ENCODE measurements at regions not wholly inside any gene's neighbourhood (a gene's known extent, or its start where the extent isn't known, plus 50 kb on each side); places are given as distances from the start of the nearest gene placed in this dataset.

- TF ChIP-seq, protein P1, sequence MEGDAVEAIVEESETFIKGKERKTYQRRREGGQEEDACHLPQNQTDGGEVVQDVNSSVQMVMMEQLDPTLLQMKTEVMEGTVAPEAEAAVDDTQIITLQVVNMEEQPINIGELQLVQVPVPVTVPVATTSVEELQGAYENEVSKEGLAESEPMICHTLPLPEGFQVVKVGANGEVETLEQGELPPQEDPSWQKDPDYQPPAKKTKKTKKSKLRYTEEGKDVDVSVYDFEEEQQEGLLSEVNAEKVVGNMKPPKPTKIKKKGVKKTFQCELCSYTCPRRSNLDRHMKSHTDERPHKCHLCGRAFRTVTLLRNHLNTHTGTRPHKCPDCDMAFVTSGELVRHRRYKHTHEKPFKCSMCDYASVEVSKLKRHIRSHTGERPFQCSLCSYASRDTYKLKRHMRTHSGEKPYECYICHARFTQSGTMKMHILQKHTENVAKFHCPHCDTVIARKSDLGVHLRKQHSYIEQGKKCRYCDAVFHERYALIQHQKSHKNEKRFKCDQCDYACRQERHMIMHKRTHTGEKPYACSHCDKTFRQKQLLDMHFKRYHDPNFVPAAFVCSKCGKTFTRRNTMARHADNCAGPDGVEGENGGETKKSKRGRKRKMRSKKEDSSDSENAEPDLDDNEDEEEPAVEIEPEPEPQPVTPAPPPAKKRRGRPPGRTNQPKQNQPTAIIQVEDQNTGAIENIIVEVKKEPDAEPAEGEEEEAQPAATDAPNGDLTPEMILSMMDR (IDR thresholded peaks at IDR 0.05; ENCODE audit: low read depth, low read length): peak; percentile 43
- no peak for TF ChIP-seq EZH2phosphoT487 (IDR thresholded peaks at IDR 0.05; ENCODE audit: low read depth)
Observed at GRCh38 chr5:117455236-117456233, 880.9 kb upstream of the SEMA6A start.

Measured in OCI-LY3 (cell line).